ENCODE measurements at regions not wholly inside any gene's neighbourhood (a gene's known extent, or its start where the extent isn't known, plus 50 kb on each side); places are given as distances from the start of the nearest gene placed in this dataset.

- ChIA-PET POLR2A (no interaction called here), CTCF (no interaction called here)
- H3K4me1 Mint-ChIP-seq, result no peaks in the 10 kb centered on the region
- H3K4me3 Mint-ChIP-seq, result no peak overlapping the region
- H3K36me3 Mint-ChIP-seq (ENCODE audit: low read depth), result no peaks in the 10 kb centered on the region
- no peaks in the 10 kb centered on the region for H3K27me3 Mint-ChIP-seq
- H3K9me3 Mint-ChIP-seq, result no peaks in the 10 kb centered on the region
- no peak overlapping the region for H3K27ac Mint-ChIP-seq
- DNase-seq, result no peak
Measured at GRCh38 chr5:8386719-8387288, 517.9 kb downstream of the MTRR start.

GRCh38 chr5:8391911-8392310, 523.0 kb downstream of the MTRR start:
- H3K27ac Mint-ChIP-seq, result no peak overlapping the region
- no peaks in the 10 kb centered on the region for H3K36me3 Mint-ChIP-seq (ENCODE audit: low read depth)
- DNase-seq, result no peak
- CTCF ChIA-PET, result no interaction called here
- no peaks in the 10 kb centered on the region for H3K27me3 Mint-ChIP-seq
- no peaks in the 10 kb centered on the region for H3K4me1 Mint-ChIP-seq
- no peak overlapping the region for H3K4me3 Mint-ChIP-seq
- POLR2A ChIA-PET, result no interaction called here
- H3K9me3 Mint-ChIP-seq, result no peaks in the 10 kb centered on the region

GRCh38 chr5:8393240-8393639, 524.3 kb downstream of the MTRR start:
- Mint-ChIP-seq H3K27me3 (no peaks in the 10 kb centered on the region), H3K36me3 (ENCODE audit: low read depth) (no peaks in the 10 kb centered on the region), H3K27ac (no peak overlapping the region), H3K9me3 (no peaks in the 10 kb centered on the region), H3K4me1 (no peaks in the 10 kb centered on the region), H3K4me3 (no peak overlapping the region)
- POLR2A ChIA-PET, result no interaction called here
- CTCF ChIA-PET, result no interaction called here
- DNase-seq, result no peak

GRCh38 chr5:8394965-8395364, 526.0 kb downstream of the MTRR start:
- Mint-ChIP-seq H3K36me3 (ENCODE audit: low read depth) (no peaks in the 10 kb centered on the region), H3K4me1 (no peaks in the 10 kb centered on the region), H3K27ac (no peak overlapping the region), H3K4me3 (no peak overlapping the region), H3K9me3 (no peaks in the 10 kb centered on the region), H3K27me3 (no peaks in the 10 kb centered on the region)
- POLR2A ChIA-PET, result no interaction called here
- DNase-seq, result no peak
- CTCF ChIA-PET, result no interaction called here

- DNase-seq, result no peak
- ChIA-PET POLR2A (no interaction called here), CTCF (no interaction called here)
- Mint-ChIP-seq H3K27me3 (no peaks in the 10 kb centered on the region), H3K36me3 (ENCODE audit: low read depth) (no peaks in the 10 kb centered on the region), H3K27ac (no peak overlapping the region), H3K9me3 (no peaks in the 10 kb centered on the region), H3K4me1 (no peaks in the 10 kb centered on the region), H3K4me3 (no peak overlapping the region)
Measured at GRCh38 chr5:8396246-8396645, 527.3 kb downstream of the MTRR start.

- no peaks in the 10 kb centered on the region for H3K9me3 Mint-ChIP-seq
- H3K27ac Mint-ChIP-seq, result no peak overlapping the region
- no peaks in the 10 kb centered on the region for H3K4me1 Mint-ChIP-seq
- no peaks in the 10 kb centered on the region for H3K36me3 Mint-ChIP-seq (ENCODE audit: low read depth)
- no peak for DNase-seq
- POLR2A ChIA-PET, result no interaction called here
- CTCF ChIA-PET, result no interaction called here
- no peaks in the 10 kb centered on the region for H3K27me3 Mint-ChIP-seq
- no peak overlapping the region for H3K4me3 Mint-ChIP-seq
Measured at GRCh38 chr5:8396756-8397155, 527.8 kb downstream of the MTRR start.

- no peak for DNase-seq
- POLR2A ChIA-PET, result no interaction called here
- Mint-ChIP-seq H3K9me3 (no peaks in the 10 kb centered on the region), H3K27me3 (no peaks in the 10 kb centered on the region), H3K27ac (no peak overlapping the region), H3K4me3 (no peak overlapping the region), H3K36me3 (ENCODE audit: low read depth) (no peaks in the 10 kb centered on the region), H3K4me1 (no peaks in the 10 kb centered on the region)
- CTCF ChIA-PET, result no interaction called here
Measured at GRCh38 chr5:8399471-8399870, 530.5 kb downstream of the MTRR start.

- H3K27me3 Mint-ChIP-seq, result no peaks in the 10 kb centered on the region
- no peaks in the 10 kb centered on the region for H3K36me3 Mint-ChIP-seq (ENCODE audit: low read depth)
- no peak overlapping the region for H3K27ac Mint-ChIP-seq
- DNase-seq, result no peak
- H3K9me3 Mint-ChIP-seq, result no peaks in the 10 kb centered on the region
- CTCF ChIA-PET, result no interaction called here
- H3K4me3 Mint-ChIP-seq, result no peak overlapping the region
- POLR2A ChIA-PET, result no interaction called here
- H3K4me1 Mint-ChIP-seq, result no peaks in the 10 kb centered on the region
Measured at GRCh38 chr5:8408258-8408657, 539.3 kb downstream of the MTRR start.

- ChIA-PET POLR2A (no interaction called here), CTCF (no interaction called here)
- Mint-ChIP-seq H3K27me3 (no peaks in the 10 kb centered on the region), H3K36me3 (ENCODE audit: low read depth) (no peaks in the 10 kb centered on the region), H3K27ac (no peak overlapping the region), H3K4me3 (no peak overlapping the region), H3K9me3 (peaks cover 3% of the 10 kb centered on the region), H3K4me1 (no peaks in the 10 kb centered on the region)
- no peak for DNase-seq
Measured at GRCh38 chr5:8410618-8411017, 541.7 kb downstream of the MTRR start.

GRCh38 chr5:8413975-8414374, 545.0 kb downstream of the MTRR start:
- H3K27me3 Mint-ChIP-seq, result no peaks in the 10 kb centered on the region
- no peak for DNase-seq
- H3K9me3 Mint-ChIP-seq, result peaks cover 3% of the 10 kb centered on the region
- H3K4me1 Mint-ChIP-seq, result no peaks in the 10 kb centered on the region
- no peak overlapping the region for H3K27ac Mint-ChIP-seq
- H3K36me3 Mint-ChIP-seq (ENCODE audit: low read depth), result no peaks in the 10 kb centered on the region
- no peak overlapping the region for H3K4me3 Mint-ChIP-seq
- CTCF ChIA-PET, result no interaction called here
- POLR2A ChIA-PET, result no interaction called here

- ChIA-PET POLR2A (no interaction called here), CTCF (no interaction called here)
- H3K4me3 Mint-ChIP-seq, result no peak overlapping the region
- no peak for DNase-seq
- no peak overlapping the region for H3K27ac Mint-ChIP-seq
- no peaks in the 10 kb centered on the region for H3K27me3 Mint-ChIP-seq
- peaks cover 3% of the 10 kb centered on the region for H3K9me3 Mint-ChIP-seq
- H3K4me1 Mint-ChIP-seq, result no peaks in the 10 kb centered on the region
- no peaks in the 10 kb centered on the region for H3K36me3 Mint-ChIP-seq (ENCODE audit: low read depth)
Measured at GRCh38 chr5:8417316-8418048, 548.5 kb downstream of the MTRR start.

- DNase-seq, result no peak
- Mint-ChIP-seq H3K4me1 (no peaks in the 10 kb centered on the region), H3K9me3 (peaks cover 3% of the 10 kb centered on the region), H3K4me3 (no peak overlapping the region), H3K27ac (no peak overlapping the region), H3K27me3 (no peaks in the 10 kb centered on the region), H3K36me3 (ENCODE audit: low read depth) (no peaks in the 10 kb centered on the region)
- ChIA-PET POLR2A (no interaction called here), CTCF (no interaction called here)
Measured at GRCh38 chr5:8418049-8418426, 549.1 kb downstream of the MTRR start.

GRCh38 chr5:8429778-8430758, 561.1 kb downstream of the MTRR start:
- Mint-ChIP-seq H3K4me3 (no peak overlapping the region), H3K36me3 (ENCODE audit: low read depth) (no peaks in the 10 kb centered on the region), H3K4me1 (no peaks in the 10 kb centered on the region), H3K27ac (no peak overlapping the region), H3K9me3 (peaks cover 24% of the 10 kb centered on the region), H3K27me3 (no peaks in the 10 kb centered on the region)
- ChIA-PET POLR2A (no interaction called here), CTCF (no interaction called here)
- no peak for DNase-seq

- peaks cover 8% of the 10 kb centered on the region for H3K9me3 Mint-ChIP-seq
- ChIA-PET CTCF (no interaction called here), POLR2A (no interaction called here)
- H3K27me3 Mint-ChIP-seq, result no peaks in the 10 kb centered on the region
- H3K36me3 Mint-ChIP-seq (ENCODE audit: low read depth), result no peaks in the 10 kb centered on the region
- DNase-seq, result no peak
- no peak overlapping the region for H3K27ac Mint-ChIP-seq
- H3K4me1 Mint-ChIP-seq, result no peaks in the 10 kb centered on the region
- H3K4me3 Mint-ChIP-seq, result no peak overlapping the region
Measured at GRCh38 chr5:8434501-8434900, 565.6 kb downstream of the MTRR start.

Data from activated CD4-positive, alpha-beta memory T cell treated with anti-CD3 and anti-CD28 coated beads, Interleukin-2, amount 10 ng/mL, durations not matched to agents 7 days and 5 days (primary cell).